ENCODE measurements at regions not wholly inside any gene's neighbourhood (a gene's known extent, or its start where the extent isn't known, plus 50 kb on each side); places are given as distances from the start of the nearest gene placed in this dataset.

DNA sequence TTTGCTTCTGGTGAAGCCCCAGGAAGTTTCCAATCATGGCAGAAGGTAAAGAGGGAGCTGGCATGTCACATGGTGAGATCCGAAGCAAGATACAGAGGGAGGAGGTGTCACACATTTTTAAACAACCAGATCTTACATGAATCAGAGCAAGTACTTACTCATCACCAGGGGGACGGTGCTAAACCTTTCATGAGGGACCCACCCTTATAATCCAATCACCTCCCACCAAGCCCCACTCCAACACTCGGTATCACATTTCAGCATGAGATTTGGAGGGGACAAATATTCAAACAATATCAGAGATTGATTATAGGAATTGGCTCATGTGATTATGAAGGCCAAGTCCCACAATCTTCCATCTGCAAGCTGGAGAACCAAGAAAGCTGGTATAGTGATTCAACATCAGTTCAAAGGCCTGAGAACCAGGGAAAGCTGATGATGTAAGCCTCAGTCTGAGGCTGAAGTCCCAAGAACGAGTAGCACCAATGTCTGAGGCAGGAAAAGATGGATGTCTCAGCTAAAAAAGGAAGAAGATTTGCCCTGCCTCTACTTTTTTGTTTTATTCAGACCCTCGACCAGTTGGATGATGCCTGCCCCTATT is 58.6 kb upstream of the WDFY2 start:
- TF ChIP-seq POLR2AphosphoS5 (IDR thresholded peaks at IDR 0.05; ENCODE audit: borderline replicate concordance, low read depth, low read length): no peak
- no peak for TF ChIP-seq EZH2 (IDR thresholded peaks at IDR 0.05)
